ENCODE measurements at regions not wholly inside any gene's neighbourhood (a gene's known extent, or its start where the extent isn't known, plus 50 kb on each side); places are given as distances from the start of the nearest gene placed in this dataset.

- no peak for DNase-seq
These were observed 67.7 kb upstream of the FAM9A start for GRCh38 chrX:8868906-8869305.

- no peak for DNase-seq
These were observed 67.0 kb upstream of the FAM9A start for GRCh38 chrX:8868070-8868773.

DNA sequence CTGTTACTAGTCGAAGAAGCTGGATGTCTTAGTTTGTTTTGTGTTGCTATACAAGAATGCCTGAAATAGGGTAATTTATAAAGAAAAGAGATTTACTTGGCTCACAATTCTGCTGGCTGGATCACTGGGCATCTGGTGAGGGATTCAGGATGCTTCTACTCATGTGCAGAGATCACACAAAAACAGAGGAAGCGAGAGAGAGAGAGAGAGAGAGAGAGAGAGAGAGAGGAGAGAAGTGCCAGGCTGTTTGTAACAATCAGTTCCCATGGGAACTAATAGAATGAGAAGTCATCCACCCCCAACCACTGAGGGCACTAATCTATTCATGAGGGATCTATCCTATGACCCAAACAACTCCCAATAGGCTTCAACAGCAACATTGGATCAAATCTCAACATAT is 66.2 kb upstream of the FAM9A start:
- DNase-seq: no peak

DNA sequence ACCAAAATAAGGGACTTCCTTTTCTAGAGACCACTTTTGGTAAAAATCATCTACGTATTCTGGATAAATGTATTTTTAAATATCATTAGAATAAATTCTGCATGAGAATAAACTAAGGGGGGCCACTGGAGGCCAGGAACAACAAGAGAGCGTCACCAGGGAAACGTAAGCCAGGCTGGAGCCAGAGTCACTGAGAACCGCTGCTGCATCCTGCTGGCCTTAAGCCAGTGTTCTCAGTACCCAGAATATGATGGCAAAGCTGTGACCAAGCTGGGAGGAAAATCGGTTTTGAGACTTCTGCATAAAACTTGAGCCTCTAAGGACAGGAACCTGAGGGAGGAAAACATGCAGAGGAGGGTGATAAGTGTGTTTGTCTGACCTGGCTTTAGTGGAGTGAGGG is 63.0 kb upstream of the FAM9A start:
- no peak for DNase-seq

- no peak for DNase-seq
These were observed 60.7 kb upstream of the FAM9A start for GRCh38 chrX:8861908-8862307.

DNA sequence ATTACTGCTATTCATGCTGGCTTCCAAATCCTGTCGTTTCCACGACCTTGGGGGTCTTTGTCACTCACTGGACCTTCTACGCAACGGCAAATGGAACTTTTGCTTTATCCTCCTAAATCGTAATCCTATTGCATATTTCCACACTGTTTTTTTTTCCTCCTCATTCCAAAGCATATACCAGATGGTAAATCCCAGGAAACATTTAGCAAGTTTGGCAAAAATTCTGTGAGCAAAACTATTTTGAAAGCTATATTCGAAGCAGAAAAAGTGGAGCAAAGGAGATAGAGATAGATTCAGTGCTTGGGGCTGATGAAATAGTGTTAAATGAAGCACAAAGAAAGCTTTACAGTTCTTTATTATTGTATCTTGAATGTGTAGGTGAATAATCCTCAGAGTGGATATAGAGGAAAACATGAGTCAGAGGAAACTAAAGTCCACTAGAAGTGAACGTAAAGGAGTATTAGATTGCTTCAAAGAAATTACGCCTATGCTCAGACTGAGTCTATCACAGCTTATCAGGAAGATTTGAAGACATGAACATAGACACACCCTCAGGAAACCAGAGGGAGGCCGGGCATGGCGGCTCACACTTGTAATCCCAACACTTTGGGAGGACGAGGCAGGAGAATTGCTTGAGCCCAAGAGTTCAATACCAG is 50.2 kb upstream of the FAM9A start:
- no peak for DNase-seq
